HG02981 (cell line): ENCODE measurements at regions not wholly inside any gene's neighbourhood (a gene's known extent, or its start where the extent isn't known, plus 50 kb on each side); places are given as distances from the start of the nearest gene placed in this dataset.
"Not testable (repeated sequence)": the region's sequence is repeated elsewhere in the genome, so short reads cannot be mapped to it uniquely, and the experiment has no call there.

ENCODE experiments used
- ATAC-seq: cut with Tn5 transposase; IDR thresholded peaks from one replicate; pipeline ENCODE4 v1.9.1; 2021; ENCODE audit warnings: mild to moderate bottlenecking, moderate library complexity; ENCODE audit not compliant: unreplicated experiment

GRCh38 chrX:122135070-122135469 is 1049.0 kb upstream of the GRIA3 start:
- no peak for ATAC-seq

GRCh38 chrX:122140219-122140618 is 1043.9 kb upstream of the GRIA3 start:
- ATAC-seq, result not testable (repeated sequence)

- no peak for ATAC-seq
Observed at GRCh38 chrX:122154019-122154418, 1030.1 kb upstream of the GRIA3 start.

- ATAC-seq, result no peak
Observed at GRCh38 chrX:122168241-122168640, 1015.8 kb upstream of the GRIA3 start.

- ATAC-seq, result no peak
Observed at GRCh38 chrX:122184791-122185190, 999.3 kb upstream of the GRIA3 start.

GRCh38 chrX:122187069-122187713 is 996.9 kb upstream of the GRIA3 start:
- no peak for ATAC-seq

GRCh38 chrX:122188751-122189150 is 995.3 kb upstream of the GRIA3 start:
- no peak for ATAC-seq

- ATAC-seq, result no peak
Observed at GRCh38 chrX:122196343-122196742, 987.7 kb upstream of the GRIA3 start.

GRCh38 chrX:122203399-122203798 is 980.7 kb upstream of the GRIA3 start:
- no peak for ATAC-seq

- no peak for ATAC-seq
Observed at GRCh38 chrX:122218666-122219065, 965.4 kb upstream of the GRIA3 start.

GRCh38 chrX:122219226-122219625 is 964.9 kb upstream of the GRIA3 start:
- ATAC-seq, result no peak

GRCh38 chrX:122219735-122220134 is 964.3 kb upstream of the GRIA3 start:
- no peak for ATAC-seq

GRCh38 chrX:122220644-122221373 is 963.3 kb upstream of the GRIA3 start:
- ATAC-seq, result no peak

GRCh38 chrX:122221810-122222209 is 962.3 kb upstream of the GRIA3 start:
- ATAC-seq, result not testable (repeated sequence)

GRCh38 chrX:122224137-122224536 is 959.9 kb upstream of the GRIA3 start:
- ATAC-seq, result not testable (repeated sequence)

GRCh38 chrX:122238801-122239200 is 945.3 kb upstream of the GRIA3 start:
- ATAC-seq, result no peak

GRCh38 chrX:122241959-122242358 is 942.1 kb upstream of the GRIA3 start:
- ATAC-seq, result no peak

- ATAC-seq, result no peak
Observed at GRCh38 chrX:122244080-122244479, 940.0 kb upstream of the GRIA3 start.

- ATAC-seq, result no peak
Observed at GRCh38 chrX:122245175-122245574, 938.9 kb upstream of the GRIA3 start.

- ATAC-seq, result no peak
Observed at GRCh38 chrX:122245943-122246342, 938.1 kb upstream of the GRIA3 start.

GRCh38 chrX:122246937-122247336 is 937.1 kb upstream of the GRIA3 start:
- ATAC-seq, result no peak

GRCh38 chrX:122248681-122249080 is 935.4 kb upstream of the GRIA3 start:
- no peak for ATAC-seq

- no peak for ATAC-seq
Observed at GRCh38 chrX:122252454-122252853, 931.6 kb upstream of the GRIA3 start.
